GM10266 (cell line): ENCODE measurements at regions not wholly inside any gene's neighbourhood (a gene's known extent, or its start where the extent isn't known, plus 50 kb on each side); places are given as distances from the start of the nearest gene placed in this dataset.

Experiments used
- DNase-seq: peaks from one replicate; pipeline ENCODE4 v3.0.0; 2012; ENCODE audit errors: extremely low spot score
- TF ChIP-seq, protein P1 (sequence below): IDR thresholded peaks from 2 replicates; pipeline ENCODE4 v1.5.1; 2012; ENCODE audit warnings: mild to moderate bottlenecking, low read depth; ENCODE audit not compliant: control insufficient read depth, insufficient read depth; ENCODE audit errors: missing control alignments

DNA sequence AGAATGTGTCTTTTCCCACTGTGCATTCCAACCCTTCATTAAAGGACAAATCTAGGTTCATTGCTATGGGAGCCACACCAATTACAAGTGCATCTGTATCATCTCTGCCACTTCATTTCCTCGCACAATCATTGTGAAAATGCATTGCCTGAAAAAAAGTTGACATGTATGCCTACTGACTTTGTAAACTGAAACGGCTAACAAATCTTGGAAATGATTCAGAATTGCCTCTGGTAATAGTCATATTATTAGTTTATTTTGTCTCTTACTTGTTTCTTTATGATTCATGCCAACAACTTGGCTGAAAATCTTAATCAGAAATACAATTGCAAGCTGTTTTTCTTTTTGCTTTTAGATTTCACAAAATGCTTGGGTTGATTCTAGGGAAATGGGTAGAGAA lies 497.1 kb downstream of the ZIC1 start:
- no peak for DNase-seq
- TF ChIP-seq, protein P1, sequence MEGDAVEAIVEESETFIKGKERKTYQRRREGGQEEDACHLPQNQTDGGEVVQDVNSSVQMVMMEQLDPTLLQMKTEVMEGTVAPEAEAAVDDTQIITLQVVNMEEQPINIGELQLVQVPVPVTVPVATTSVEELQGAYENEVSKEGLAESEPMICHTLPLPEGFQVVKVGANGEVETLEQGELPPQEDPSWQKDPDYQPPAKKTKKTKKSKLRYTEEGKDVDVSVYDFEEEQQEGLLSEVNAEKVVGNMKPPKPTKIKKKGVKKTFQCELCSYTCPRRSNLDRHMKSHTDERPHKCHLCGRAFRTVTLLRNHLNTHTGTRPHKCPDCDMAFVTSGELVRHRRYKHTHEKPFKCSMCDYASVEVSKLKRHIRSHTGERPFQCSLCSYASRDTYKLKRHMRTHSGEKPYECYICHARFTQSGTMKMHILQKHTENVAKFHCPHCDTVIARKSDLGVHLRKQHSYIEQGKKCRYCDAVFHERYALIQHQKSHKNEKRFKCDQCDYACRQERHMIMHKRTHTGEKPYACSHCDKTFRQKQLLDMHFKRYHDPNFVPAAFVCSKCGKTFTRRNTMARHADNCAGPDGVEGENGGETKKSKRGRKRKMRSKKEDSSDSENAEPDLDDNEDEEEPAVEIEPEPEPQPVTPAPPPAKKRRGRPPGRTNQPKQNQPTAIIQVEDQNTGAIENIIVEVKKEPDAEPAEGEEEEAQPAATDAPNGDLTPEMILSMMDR: no peak

- no peak for DNase-seq
These were observed 505.4 kb downstream of the ZIC1 start for GRCh38 chr3:147914532-147914931.

DNA sequence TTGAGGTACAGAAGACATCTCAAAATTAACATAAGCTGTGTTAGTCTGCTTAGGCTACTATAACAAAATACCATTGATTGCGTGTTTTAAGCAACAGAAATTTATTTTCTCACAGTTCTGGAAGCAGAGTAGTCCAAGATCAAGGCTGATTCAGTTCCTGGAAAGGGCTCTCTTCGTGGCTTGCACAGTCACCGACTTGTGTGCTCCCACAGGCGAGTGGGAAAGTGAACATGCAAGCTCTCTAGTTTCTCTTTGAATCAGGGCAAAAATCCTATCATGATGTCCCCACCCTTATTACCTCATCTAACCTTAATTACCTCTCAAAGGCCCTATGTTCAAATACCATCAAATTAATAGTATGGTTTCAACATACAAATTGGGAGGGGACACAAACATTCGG lies 505.9 kb downstream of the ZIC1 start:
- TF ChIP-seq, protein P1: no peak
- DNase-seq: no peak

More at GRCh38 chr3:147914532-147914931, 505.4 kb downstream of the ZIC1 start:
- TF ChIP-seq, protein P1: no peak

GRCh38 chr3:147919496-147919895 lies 510.3 kb downstream of the ZIC1 start:
- no peak for DNase-seq
- TF ChIP-seq, protein P1: no peak

DNA sequence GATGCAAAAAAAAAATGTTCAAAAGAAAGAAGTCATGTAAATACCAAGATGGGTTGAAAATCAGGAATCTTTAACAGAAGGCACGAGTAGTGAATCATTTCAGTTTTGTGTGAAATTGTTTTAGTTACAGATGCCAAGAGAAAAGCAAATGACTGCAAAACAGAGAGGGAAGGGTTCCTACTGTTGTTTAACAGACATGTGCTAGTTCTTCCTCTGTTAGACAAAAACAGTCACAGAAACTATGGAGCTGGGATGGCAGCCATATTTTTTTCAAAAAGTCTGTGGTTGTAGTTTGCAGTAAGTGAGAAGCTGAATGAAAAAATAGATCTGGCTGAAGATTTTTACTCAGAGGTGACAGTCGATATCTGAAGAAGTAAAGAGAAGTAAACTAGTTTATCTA lies 511.9 kb downstream of the ZIC1 start:
- no peak for DNase-seq
- TF ChIP-seq, protein P1: no peak

DNA sequence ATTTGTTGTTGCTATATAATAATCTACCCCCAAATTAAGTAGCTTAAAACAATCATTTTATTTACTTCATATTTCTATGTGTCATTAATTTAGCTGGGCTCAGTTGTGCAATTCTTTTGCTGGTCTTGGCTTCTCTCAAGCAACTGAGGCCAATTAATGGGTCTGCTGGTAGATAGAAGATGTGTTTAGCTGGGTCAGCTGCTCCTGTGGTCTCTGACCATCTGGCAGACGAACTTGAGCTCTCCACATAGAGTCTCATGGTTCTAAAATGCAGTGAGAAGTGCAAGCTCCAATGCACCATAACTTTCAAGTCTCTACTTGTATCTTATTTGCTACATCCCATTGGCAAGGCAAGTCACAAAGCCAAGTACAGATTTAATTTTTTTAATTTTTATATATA lies 515.6 kb downstream of the ZIC1 start:
- no peak for DNase-seq
- TF ChIP-seq, protein P1: no peak

- DNase-seq: no peak
- TF ChIP-seq, protein P1: no peak
These were observed 516.1 kb downstream of the ZIC1 start for GRCh38 chr3:147925272-147925671.
